ENCODE measurements at regions not wholly inside any gene's neighbourhood (a gene's known extent, or its start where the extent isn't known, plus 50 kb on each side); places are given as distances from the start of the nearest gene placed in this dataset.

- intact Hi-C loops (cut with DNase I) = no loop called here
- no peak overlapping the region for H3K4me3 ChIP-seq
- no peaks in the 10 kb centered on the region for H3K4me1 ChIP-seq
- no peaks in the 10 kb centered on the region for H3K36me3 ChIP-seq
- ATAC-seq (no peak), DNase-seq (no peak)
- no peak overlapping the region for H3K27ac ChIP-seq
- H3K9me3 ChIP-seq = no peaks in the 10 kb centered on the region
- no peak for TF ChIP-seq CTCF (IDR thresholded peaks at IDR 0.05)
- no peaks in the 10 kb centered on the region for H3K27me3 ChIP-seq
Measured at GRCh38 chr4:36000941-36001557, 243.3 kb downstream of the ARAP2 start.

GRCh38 chr4:36003051-36003450, 241.3 kb downstream of the ARAP2 start:
- H3K36me3 ChIP-seq = no peaks in the 10 kb centered on the region
- ATAC-seq = no peak

GRCh38 chr4:36004204-36004851, 240.0 kb downstream of the ARAP2 start:
- Histone ChIP-seq H3K9me3 (no peaks in the 10 kb centered on the region), H3K36me3 (no peaks in the 10 kb centered on the region), H3K4me3 (no peak overlapping the region), H3K27me3 (no peaks in the 10 kb centered on the region), H3K27ac (no peak overlapping the region), H3K4me1 (no peaks in the 10 kb centered on the region)
- ATAC-seq (no peak), DNase-seq (no peak)
- no peak for TF ChIP-seq CTCF (IDR thresholded peaks at IDR 0.05)
- intact Hi-C loops (cut with DNase I) = no loop called here

More at GRCh38 chr4:36003051-36003450, 241.3 kb downstream of the ARAP2 start:
- Histone ChIP-seq H3K4me3 (no peak overlapping the region), H3K27ac (no peak overlapping the region), H3K4me1 (no peaks in the 10 kb centered on the region), H3K27me3 (no peaks in the 10 kb centered on the region), H3K9me3 (no peaks in the 10 kb centered on the region)
- intact Hi-C loops (cut with DNase I) = no loop called here
- no peak for DNase-seq
- TF ChIP-seq CTCF (IDR thresholded peaks at IDR 0.05) = no peak

- DNase-seq = no peak
- no peak for TF ChIP-seq CTCF (IDR thresholded peaks at IDR 0.05)
- Histone ChIP-seq H3K36me3 (no peaks in the 10 kb centered on the region), H3K4me1 (no peaks in the 10 kb centered on the region), H3K4me3 (no peak overlapping the region), H3K27ac (no peak overlapping the region), H3K9me3 (no peaks in the 10 kb centered on the region), H3K27me3 (no peaks in the 10 kb centered on the region)
- intact Hi-C loops (cut with DNase I) = no loop called here
- no peak for ATAC-seq
Measured at GRCh38 chr4:36006226-36006625, 238.1 kb downstream of the ARAP2 start.

- no peaks in the 10 kb centered on the region for H3K9me3 ChIP-seq
- intact Hi-C loops (cut with DNase I) = no loop called here
- no peaks in the 10 kb centered on the region for H3K4me1 ChIP-seq
- no peak overlapping the region for H3K4me3 ChIP-seq
- no peaks in the 10 kb centered on the region for H3K36me3 ChIP-seq
- no peak for TF ChIP-seq CTCF (IDR thresholded peaks at IDR 0.05)
- H3K27me3 ChIP-seq = no peaks in the 10 kb centered on the region
- ATAC-seq (no peak), DNase-seq (no peak)
- no peak overlapping the region for H3K27ac ChIP-seq
Measured at GRCh38 chr4:36010397-36010929, 233.9 kb downstream of the ARAP2 start.
